GM19395 (cell line): ENCODE measurements at regions not wholly inside any gene's neighbourhood (a gene's known extent, or its start where the extent isn't known, plus 50 kb on each side); places are given as distances from the start of the nearest gene placed in this dataset.
"Not testable (repeated sequence)": the region's sequence is repeated elsewhere in the genome, so short reads cannot be mapped to it uniquely, and the experiment has no call there.

Source experiments
- ATAC-seq: cut with Tn5 transposase; IDR thresholded peaks from one replicate; pipeline ENCODE4 v1.9.1; 2021; ENCODE audit warnings: mild to moderate bottlenecking, moderate library complexity; ENCODE audit not compliant: unreplicated experiment

DNA sequence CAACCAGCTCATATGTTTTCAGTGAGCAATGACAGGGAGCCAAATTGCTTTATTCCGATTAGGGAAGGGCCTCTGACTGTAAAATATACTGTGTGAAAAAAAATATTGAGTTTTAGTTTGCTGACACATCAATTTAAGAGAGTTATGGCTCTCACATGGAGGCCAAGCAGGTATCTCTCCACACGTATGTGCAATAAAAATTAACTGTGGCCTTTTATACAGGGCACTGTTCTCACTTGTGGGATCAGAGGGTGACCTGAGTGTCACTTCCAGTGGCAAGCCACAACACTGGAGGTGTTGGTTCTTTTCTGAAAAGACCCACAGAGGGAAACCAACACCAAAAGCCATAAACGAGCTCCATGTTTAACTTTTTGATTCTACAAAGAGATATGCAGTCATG is 462.8 kb downstream of the MID1IP1 start:
- ATAC-seq = no peak

- no peak for ATAC-seq
These were observed 465.9 kb downstream of the MID1IP1 start for GRCh38 chrX:39267176-39267575.

DNA sequence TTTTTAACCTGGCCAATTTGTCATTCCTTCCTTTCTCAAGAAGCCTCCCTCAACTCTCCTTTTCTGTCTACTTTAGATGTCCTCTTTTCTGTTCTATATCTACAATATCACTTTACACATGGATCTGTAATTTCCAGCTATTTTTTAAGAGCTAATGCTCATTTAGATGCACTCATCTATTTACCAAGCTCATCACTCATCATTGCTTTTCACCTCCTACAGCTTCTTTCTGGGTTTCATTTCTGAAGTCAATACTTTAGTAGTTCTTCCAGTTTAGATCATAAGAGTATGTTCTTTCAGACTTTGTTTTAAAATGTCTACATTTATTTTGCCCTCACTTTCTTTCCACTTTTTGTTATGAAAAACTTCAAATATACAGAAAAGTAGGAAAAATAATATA is 466.9 kb downstream of the MID1IP1 start:
- ATAC-seq = no peak

- no peak for ATAC-seq
These were observed 474.3 kb downstream of the MID1IP1 start for GRCh38 chrX:39275500-39276068.

DNA sequence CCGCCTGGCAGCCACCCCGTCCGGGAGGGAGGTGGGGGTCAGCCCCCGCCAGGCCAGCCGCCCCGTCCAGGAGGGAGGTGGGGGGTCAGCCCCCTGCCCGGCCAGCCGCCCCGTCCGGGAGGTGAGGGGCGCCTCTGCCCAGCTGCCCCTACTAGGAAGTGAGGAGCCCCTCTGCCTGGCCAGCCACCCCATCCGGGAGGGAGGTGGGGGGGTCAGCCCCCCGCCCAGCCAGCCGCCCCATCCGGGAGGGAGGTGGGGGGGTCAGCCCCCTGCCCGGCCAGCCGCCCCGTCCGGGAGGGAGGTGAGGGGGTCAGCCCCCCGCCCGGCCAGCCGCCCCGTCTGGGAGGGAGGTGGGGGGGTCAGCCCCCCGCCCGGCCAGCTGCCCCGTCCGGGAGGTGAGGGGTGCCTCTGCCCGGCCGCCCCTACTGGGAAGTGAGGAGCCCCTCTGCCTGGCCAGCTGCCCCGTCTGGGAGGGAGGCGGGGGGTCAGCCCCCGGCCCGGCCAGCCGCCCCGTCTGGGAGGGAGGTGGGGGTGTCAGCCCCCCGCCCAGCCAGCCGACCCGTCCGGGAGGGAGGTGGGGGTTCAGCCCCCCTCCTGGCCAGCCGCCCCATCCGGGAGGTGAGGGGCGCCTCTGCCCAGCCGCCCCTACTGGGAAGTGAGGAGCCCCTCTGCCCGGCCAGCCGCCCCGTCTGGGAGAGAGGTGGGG is 476.6 kb downstream of the MID1IP1 start:
- ATAC-seq = not testable (repeated sequence)

- no peak for ATAC-seq
These were observed 482.0 kb downstream of the MID1IP1 start for GRCh38 chrX:39283239-39283638.

DNA sequence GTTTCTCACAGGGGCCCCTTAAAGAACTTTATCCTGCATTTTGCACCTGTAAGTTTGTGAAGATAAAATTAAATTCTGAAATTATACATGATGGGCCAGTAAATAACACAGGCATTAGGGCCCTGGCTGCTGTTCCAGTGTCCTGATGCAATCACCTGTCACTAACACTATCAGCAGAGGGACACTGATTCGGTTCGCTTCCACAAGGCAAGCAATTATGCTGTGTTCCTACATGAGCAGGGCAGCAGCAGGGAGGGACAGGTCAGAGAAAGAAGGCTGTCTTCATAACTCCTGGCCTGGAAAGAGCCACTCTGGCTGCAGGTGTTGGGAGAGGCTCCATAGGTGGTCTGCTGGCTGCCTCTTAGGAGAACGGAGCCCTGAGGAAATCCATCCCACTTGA is 487.3 kb downstream of the MID1IP1 start:
- ATAC-seq = no peak

GRCh38 chrX:39289827-39290226 is 488.6 kb downstream of the MID1IP1 start:
- ATAC-seq = no peak

DNA sequence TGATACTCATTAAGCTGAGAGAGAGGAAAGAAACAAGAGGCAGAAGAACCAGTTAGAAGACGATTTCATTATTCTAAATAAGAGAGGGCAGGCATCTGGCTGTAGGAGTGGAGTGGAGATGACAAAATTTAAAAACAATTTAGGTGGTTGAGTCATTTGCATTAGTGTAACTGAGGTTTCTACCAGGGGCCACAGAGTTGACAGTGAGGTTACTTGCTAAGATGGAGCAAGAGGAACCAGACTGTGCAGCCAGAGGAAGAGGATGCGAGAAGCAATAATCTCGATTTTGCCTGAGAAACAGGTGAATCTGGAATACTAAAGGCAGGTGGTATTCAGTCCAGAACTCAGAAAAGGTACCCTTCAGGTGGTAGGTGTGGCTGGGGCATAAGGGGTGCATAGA is 491.9 kb downstream of the MID1IP1 start:
- ATAC-seq = no peak

GRCh38 chrX:39296472-39296871 is 495.2 kb downstream of the MID1IP1 start:
- ATAC-seq = no peak

DNA sequence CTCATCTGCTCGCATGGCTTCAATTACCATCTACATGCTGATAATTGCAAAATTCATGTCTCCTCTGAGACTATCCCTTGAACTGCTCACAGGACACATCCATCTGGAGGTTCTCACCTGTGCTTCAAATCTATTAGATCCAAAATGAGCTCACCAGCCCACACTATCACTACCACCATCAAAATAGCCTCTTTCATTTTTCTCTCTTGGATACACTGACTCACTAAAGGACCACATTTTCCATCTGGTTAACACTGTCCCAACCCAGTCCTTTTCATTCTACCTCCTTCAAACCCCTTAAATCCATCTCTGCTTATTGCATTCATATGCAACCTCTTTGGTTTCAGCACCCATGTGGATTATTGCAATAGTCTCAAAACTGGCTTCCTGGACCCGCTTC is 497.6 kb downstream of the MID1IP1 start:
- no peak for ATAC-seq

DNA sequence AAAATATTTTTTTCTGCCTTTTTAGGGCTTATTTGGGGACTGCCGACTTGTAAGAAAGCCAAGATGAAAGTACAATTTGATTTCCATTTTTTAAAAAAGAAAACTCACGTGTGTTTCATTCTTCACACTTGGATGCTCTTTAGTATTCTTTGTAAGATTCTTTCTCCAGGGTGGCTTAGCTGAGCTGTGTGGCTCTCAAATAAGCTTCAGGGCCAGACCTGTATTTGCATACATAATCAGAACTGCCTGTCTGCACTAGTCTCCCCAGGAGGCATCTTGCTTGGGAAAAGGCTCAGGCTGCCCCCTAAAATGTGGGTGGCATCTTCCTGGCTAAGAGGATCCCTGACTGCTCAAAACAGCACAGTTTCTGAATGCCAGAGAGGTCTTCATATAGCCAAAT is 498.4 kb downstream of the MID1IP1 start:
- ATAC-seq = no peak

- no peak for ATAC-seq
These were observed 499.8 kb downstream of the MID1IP1 start for GRCh38 chrX:39301036-39301435.

GRCh38 chrX:39302838-39303237 is 501.6 kb downstream of the MID1IP1 start:
- no peak for ATAC-seq

DNA sequence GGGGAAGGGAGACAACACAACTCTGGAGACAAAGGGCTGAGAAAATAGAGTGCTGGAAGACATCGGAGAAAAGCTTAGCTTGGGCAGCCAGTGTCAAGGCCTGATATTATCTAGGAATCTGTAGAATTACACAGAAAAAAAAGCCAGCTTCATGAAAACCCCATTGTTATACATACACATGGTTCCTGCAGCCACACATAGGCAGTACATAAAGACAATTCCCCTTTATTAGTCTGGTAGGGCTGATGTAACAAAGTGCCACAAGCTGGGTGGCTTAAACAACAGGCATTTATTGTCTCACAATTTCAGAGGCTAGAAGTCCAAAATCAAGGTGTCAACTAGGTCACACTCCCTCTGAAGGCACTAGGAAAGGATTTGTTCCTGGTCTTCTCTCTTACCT is 503.5 kb downstream of the MID1IP1 start:
- ATAC-seq = no peak

- ATAC-seq = no peak
These were observed 506.2 kb downstream of the MID1IP1 start for GRCh38 chrX:39307488-39307887.

GRCh38 chrX:39308126-39308525 is 506.9 kb downstream of the MID1IP1 start:
- ATAC-seq = no peak

DNA sequence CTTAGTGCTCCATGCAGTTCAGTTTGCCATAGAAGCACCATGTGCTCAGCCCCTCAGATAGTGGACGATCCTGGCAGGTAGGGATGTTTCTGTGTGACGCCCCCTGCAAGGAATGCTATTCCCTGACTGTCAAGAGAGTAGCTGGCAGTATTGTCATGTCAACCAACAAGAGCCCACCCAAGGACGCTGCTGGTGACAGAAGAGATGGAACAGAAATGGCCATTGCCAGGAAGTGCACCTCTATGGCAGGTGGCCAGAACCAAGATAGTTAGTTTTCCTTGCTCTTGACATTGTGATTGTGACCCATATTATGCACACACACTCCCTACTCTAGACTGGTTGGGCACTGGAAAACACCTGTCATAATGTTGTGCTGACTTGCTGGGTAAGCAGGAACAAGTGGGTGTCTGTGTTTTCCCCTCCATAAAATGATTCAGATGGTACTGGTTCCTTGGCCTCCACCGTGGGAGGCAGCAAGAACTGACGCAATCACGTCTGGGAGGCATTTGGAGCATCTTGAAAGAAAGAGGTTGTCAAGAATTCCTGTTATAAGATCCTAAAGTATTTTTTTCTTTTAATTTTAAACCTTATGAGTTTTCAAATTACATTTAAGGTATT is 507.9 kb downstream of the MID1IP1 start:
- ATAC-seq = no peak

DNA sequence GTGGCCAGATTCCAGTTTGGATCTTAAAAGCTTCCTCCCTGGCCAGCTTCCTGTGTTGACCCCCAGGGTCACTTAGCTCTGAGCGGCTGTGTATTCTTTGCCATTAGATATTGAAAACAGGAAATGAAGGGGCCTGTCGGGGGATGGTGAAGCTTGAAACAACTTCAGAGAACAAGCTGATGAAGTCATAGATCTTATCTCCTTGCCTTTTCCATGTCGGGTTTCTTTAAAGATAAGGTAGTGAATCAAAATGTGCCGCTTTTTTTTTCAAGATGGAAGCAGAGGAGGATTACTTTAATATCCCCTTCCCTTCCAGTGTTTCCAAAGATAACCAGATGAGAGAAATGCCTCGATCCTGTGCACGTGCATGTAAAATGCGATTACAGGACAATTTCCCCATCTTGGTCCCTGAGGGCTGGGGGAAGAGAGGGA is 508.5 kb downstream of the MID1IP1 start:
- ATAC-seq = no peak

- ATAC-seq = no peak
These were observed 509.6 kb downstream of the MID1IP1 start for GRCh38 chrX:39310891-39311290.

GRCh38 chrX:39311646-39312045 is 510.4 kb downstream of the MID1IP1 start:
- no peak for ATAC-seq

DNA sequence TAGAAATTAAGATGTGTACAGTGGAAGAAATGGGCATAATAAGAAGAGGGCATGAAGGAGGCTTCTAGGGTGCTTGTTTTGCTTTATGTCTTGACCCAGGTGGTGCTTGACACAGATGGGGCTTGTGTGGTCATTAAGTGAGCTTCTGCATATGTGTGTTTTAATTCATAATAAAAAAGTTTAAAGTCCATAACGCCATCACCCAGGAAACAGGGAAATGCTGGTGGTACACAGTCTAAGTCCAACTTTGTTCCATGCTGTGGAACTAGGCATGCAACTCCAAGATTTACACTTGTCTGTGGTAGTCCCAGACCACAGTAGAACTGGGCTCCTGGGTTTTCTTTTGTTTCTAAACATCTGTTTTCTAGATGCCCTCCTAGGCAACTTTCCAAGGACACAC is 511.9 kb downstream of the MID1IP1 start:
- no peak for ATAC-seq
